H7 (cell line): ENCODE measurements at regions not wholly inside any gene's neighbourhood (a gene's known extent, or its start where the extent isn't known, plus 50 kb on each side); places are given as distances from the start of the nearest gene placed in this dataset.

Source experiments
- DNase-seq: peaks from one replicate; pipeline ENCODE4 v3.0.0; 2012
- H3K27me3 ChIP-seq: 2 replicates; pipeline ENCODE4 v1.6.0; 2011; ENCODE audit warnings: mild to moderate bottlenecking, low read length; ENCODE audit not compliant: control insufficient read depth, insufficient read depth
- H3K36me3 ChIP-seq: replicated peaks from 2 replicates; pipeline ENCODE4 v1.5.1; 2011; ENCODE audit warnings: low read length; ENCODE audit not compliant: control insufficient read depth, insufficient read depth
- H3K4me3 ChIP-seq: 2 replicates; pipeline ENCODE4 v1.5.1; 2011; ENCODE audit warnings: low read depth, mild to moderate bottlenecking, control low read depth, low read length, moderate library complexity; ENCODE audit not compliant: insufficient read depth

- H3K4me3 ChIP-seq: no peak overlapping the region
- no peak for DNase-seq
- H3K27me3 ChIP-seq: no peaks in the 10 kb centered on the region
- no peaks in the 10 kb centered on the region for H3K36me3 ChIP-seq
Observed at GRCh38 chr5:110923971-110924370, 147.5 kb upstream of the TSLP start.

DNA sequence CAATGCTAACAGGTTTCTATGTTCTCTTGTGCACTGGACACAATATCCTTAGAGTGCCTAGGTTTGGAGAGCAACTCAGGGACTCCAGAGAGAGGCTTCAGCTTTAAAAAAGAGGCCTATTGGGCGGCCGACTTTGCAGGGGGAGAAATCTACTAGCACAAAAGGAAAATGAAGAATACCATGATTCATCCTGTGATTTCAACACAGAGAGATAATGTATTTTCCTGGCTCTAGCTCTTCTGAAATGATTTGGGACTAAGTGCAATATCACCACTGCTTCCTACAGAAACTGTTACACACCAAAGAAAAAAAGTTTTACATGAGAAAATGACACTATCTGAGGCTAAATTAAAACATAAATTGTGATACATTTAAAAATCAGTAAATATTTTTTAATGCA, 146.1 kb upstream of the TSLP start:
- DNase-seq: no peak
- Histone ChIP-seq H3K27me3 (no peaks in the 10 kb centered on the region), H3K36me3 (no peaks in the 10 kb centered on the region), H3K4me3 (no peak overlapping the region)

DNA sequence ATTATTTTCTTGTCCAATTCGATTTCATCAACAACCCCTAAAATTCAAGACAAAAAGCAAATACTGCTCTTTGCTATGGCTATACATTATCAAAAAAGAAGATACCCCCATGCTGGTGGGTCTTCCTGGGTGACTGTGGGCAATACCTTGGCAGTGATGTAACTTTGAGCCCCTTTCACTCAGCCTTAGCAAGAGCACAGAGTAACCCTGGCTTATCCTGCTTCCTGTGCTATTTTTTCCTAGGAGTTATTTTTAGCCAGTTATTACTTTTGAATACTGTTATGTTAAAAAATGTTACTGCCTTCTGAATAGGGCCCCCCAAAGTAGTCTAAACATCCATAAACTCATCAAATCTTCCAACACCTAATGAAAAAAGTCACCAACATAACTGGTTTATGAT, 145.6 kb upstream of the TSLP start:
- no peaks in the 10 kb centered on the region for H3K27me3 ChIP-seq
- H3K4me3 ChIP-seq: no peak overlapping the region
- no peak for DNase-seq
- H3K36me3 ChIP-seq: no peaks in the 10 kb centered on the region

DNA sequence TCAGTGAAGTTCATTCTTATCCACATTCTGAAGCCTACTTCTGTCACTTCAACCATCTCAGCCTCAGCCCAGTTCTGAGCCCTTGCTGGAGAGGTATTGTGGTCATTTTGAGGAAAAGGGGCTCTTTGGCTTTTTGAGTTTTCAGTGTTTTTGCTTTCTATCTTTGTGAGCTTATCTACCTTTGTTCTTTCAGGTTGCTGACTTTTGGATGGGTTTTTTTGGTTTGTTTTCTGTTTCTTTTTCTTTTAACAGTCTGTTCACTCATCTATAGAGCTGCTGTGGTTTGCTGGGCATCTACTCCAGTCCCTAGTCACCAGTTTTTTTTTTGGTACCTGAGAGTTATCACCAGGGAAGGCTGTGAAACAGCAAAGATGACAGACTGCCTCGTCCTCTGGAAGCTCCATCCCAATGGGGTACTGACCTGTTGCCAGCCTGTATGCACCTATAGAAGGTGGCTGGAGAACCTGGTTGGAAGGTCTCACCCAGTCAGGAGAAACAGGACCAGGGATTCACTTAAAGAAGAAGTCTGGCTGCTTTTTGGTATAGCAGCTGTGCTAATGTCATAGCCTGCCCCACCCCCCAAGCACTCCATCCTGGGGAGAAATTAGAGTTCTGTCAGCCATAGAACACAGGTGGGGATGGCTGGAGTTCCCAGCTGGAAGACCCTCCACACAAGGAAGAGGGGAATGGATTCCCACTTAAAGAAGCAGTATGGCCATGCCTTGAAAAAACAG, 138.6 kb upstream of the TSLP start:
- Histone ChIP-seq H3K27me3 (no peaks in the 10 kb centered on the region), H3K4me3 (no peak overlapping the region), H3K36me3 (no peaks in the 10 kb centered on the region; the same call in 1 of the 2 replicates)
- DNase-seq: no peak

DNA sequence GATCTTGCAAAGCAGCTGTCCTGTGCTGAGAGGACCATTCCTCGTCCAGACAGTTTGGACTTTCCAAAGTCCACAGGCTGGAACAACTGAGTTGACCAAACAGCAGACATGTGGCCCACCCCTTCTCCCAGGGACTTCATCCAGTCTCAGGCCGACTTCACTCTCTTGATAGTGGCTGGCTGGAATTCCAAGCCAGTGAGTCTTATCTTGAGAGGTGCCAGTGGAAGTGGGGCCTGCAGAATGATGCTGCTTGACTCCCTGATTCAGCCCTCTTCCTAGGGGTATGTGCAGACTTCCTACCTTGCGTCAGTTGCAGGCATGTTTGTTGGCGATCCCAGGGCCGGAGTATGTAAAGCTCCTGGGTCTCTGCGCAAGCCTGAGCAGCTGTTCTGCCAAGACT, 131.4 kb upstream of the TSLP start:
- DNase-seq: no peak
- H3K36me3 ChIP-seq: no peaks in the 10 kb centered on the region
- H3K27me3 ChIP-seq: no peaks in the 10 kb centered on the region
- H3K4me3 ChIP-seq: no peak overlapping the region

GRCh38 chr5:110945874-110946436, 125.6 kb upstream of the TSLP start:
- Histone ChIP-seq H3K36me3 (no peaks in the 10 kb centered on the region), H3K27me3 (no peaks in the 10 kb centered on the region), H3K4me3 (no peak overlapping the region)
- DNase-seq: no peak

DNA sequence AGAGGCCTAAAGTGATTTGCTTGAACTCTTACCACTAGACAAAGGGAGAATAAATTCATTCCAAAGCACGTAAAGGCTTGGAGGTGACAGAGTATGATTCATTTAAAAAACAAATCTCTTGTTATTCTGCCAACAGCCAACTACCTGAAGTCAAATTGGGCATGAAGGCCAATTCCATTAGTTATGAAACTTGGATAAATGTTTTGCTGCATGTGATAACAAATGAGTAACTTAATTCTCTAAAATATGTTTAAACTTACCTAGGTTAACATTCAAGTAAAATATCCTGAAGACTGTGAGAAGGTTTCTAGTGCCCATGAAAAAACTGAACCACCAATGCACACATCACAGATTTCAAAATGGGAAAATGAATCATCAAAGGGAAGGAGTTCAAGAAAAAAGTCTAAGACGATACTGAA, 120.1 kb upstream of the TSLP start:
- Histone ChIP-seq H3K4me3 (no peak overlapping the region), H3K36me3 (no peaks in the 10 kb centered on the region), H3K27me3 (no peaks in the 10 kb centered on the region)
- DNase-seq: no peak

DNA sequence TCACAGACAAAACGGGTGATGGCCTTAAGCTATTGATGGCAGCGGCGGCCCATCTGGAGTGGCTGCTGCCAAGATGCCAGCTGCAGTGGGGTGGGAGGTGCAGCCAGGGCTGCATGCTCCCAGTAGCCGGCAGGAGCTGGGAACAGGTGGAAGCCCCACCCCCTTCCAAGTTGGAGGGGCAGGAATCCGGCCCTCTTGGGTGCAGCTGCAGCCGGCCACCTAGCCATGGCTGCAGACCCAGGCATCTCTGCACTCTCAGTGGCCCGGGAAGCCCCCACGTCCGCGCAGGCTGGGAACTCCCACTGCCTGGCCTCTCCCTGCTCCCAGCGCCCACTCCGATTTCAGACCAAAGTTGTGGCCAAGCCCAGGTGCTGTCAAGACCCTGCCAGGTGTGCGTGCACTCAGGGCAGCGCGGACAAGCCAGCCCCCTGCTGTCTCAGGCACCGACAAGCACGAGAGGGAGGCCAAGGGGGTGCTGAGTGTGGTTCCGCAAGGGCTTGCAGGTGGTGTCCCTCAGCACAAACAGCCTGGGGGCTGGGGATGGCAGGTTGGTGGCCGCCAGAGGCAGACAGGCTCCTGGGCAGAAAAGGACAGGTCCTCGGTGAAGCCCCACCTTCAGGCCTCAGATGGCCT, 115.1 kb upstream of the TSLP start:
- Histone ChIP-seq H3K4me3 (no peak overlapping the region), H3K36me3 (no peaks in the 10 kb centered on the region), H3K27me3 (no peaks in the 10 kb centered on the region)
- peak; percentile 23 for DNase-seq

DNA sequence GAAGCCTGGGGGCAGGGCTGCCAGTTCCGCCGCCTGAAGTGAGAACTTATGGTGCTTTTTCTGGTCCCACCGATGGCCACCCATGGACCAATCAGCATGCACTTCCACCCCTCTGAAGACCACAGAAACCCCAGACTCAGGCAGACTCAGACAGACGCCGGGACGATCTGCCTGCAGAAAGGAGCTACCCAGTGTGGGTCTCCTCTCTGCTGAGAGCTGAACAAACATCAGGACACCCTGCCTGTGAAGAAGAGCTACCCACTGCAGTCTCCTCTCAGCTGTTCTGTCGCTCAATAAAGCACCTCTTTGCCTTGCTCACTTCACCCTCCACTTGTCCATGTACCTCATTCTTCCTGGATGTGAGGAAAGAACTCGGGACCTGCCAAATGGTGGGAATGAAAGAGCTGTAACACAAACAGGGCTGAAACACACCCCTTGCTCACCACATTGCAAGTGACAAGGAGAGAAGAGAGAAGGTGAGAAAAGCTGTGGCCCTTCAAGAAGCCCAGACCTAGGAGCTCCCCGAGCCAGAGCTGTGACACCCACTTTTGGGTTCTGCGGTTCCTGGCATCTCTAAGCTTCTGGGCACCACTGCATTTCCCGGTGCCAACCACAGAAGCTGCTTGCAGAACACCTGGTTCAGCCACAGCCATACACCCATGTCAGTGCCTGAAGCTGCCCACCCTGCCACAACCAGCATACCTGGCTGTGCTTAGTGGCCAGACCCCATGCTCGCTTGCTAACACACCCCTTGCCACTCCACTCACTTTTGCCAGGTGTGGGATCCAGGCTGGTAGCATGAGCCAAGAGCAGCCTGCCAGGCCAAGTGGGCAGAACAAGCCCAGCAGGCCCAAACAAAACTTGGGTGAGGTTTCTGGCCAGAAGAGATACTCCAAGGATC, 114.3 kb upstream of the TSLP start:
- Histone ChIP-seq H3K4me3 (no peak overlapping the region), H3K27me3 (no peaks in the 10 kb centered on the region), H3K36me3 (no peaks in the 10 kb centered on the region)
- DNase-seq: no peak

- Histone ChIP-seq H3K4me3 (no peak overlapping the region), H3K27me3 (no peaks in the 10 kb centered on the region), H3K36me3 (no peaks in the 10 kb centered on the region)
- no peak for DNase-seq
Observed at GRCh38 chr5:110957934-110958333, 113.6 kb upstream of the TSLP start.

DNA sequence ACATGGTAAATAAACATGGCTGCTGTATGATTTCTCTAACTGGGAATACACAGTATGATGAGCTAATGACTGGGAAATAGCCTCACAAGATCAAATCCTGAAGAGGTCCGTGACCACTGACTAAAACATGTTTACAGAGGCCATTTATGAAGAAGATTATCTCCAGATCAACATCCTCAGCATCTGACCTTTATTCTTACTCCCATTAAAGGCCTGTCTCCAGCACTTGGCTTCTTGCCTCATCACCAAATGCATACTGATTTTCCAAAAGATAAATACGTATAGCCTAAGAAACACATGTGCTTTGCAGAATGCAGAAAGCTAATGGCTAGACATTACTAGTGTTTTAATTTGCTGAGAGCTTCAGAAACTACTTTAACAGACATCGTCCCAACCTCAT, 108.0 kb upstream of the TSLP start:
- H3K27me3 ChIP-seq: no peaks in the 10 kb centered on the region
- no peaks in the 10 kb centered on the region for H3K36me3 ChIP-seq
- H3K4me3 ChIP-seq: no peak overlapping the region
- no peak for DNase-seq

GRCh38 chr5:110965773-110966581, 105.5 kb upstream of the TSLP start:
- no peaks in the 10 kb centered on the region for H3K27me3 ChIP-seq
- H3K36me3 ChIP-seq: no peaks in the 10 kb centered on the region
- no peak for DNase-seq
- no peak overlapping the region for H3K4me3 ChIP-seq

- no peak overlapping the region for H3K4me3 ChIP-seq
- H3K27me3 ChIP-seq: no peaks in the 10 kb centered on the region
- no peaks in the 10 kb centered on the region for H3K36me3 ChIP-seq
- no peak for DNase-seq
Observed at GRCh38 chr5:110968246-110969005, 103.1 kb upstream of the TSLP start.
